Activated CD4-positive, alpha-beta T cell treated with anti-CD3 and anti-CD28 coated beads for 48 hours (primary cell): ENCODE measurements at regions not wholly inside any gene's neighbourhood (a gene's known extent, or its start where the extent isn't known, plus 50 kb on each side); places are given as distances from the start of the nearest gene placed in this dataset.

Experiments used
- DNase-seq: peaks from one replicate; pipeline ENCODE4 v3.0.0-alpha.2; 2020

DNA sequence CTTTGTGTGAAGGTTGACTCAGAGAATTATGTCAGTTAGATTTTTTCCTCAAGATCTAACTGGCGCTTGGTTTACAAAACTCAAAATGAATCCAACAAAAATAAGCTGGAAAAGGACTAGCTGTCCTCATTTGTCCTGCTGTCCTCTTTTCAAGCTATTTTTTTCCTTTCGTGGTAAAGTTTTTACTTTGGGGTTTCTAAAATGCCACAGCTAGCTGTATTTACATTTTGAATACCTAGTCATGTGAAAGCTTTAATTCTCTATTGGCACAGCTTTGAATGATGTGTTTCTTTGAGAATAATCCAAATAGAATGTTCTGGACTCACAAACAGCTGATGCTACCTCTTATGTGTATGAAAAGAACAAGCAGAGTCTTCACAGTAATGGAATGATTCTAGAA, 673.6 kb upstream of the NR5A2 start:
- no peak for DNase-seq

DNA sequence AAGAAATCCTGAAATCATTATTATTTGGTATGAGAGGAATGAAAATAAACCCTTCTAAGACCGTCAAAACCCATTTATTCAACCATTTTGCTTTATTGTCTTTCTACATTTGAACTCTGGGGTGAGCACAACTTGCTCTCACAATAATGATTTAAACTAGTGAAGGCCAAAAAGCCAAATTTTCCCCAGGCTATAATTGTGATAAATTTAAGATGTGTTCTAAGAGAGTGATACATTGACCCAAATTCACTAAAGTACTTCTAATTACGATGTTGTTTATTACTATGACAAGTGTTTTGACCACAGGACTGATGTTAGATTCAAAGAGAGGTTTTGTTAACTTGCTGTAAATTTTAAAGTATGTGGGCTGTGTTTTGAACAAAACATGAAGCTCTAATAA, 670.9 kb upstream of the NR5A2 start:
- DNase-seq = no peak

DNA sequence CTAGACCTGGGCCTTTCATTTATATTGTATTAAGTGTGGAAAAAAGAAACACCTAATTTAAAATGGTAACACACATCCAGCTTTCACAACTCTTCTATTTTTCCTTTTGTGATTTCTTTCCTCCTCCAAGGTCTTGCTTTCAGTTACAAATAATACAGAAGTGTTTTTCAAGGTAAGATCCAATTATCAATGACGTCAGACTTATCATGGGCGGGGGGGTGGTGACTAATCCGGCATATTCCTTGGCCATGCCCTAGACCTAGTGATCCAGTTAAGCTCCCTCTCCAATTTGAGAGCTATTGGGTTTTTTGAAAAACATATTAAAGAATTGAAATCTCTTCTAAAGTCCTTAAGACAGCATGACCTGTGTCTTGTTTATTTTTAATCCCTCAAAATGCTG, 669.9 kb upstream of the NR5A2 start:
- DNase-seq = no peak

DNA sequence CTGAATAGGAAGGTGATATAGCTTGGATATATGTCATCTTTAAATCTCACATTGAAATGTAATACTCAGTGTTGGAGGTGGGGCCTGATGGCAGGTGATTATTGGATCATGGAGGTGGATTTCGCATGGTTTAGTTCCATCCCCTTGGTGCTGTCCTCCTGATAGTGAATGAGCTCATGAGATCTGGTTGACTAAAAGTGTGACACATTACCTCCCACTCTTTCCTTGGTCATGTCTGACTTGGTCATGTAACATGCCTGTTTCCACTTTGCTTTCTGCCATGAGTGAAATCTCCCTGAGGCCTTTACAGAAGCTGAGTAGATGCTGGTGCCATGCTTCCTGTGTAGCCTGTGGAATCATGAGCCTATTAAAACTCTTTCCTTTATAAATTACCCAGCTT, 664.5 kb upstream of the NR5A2 start:
- DNase-seq = no peak

DNA sequence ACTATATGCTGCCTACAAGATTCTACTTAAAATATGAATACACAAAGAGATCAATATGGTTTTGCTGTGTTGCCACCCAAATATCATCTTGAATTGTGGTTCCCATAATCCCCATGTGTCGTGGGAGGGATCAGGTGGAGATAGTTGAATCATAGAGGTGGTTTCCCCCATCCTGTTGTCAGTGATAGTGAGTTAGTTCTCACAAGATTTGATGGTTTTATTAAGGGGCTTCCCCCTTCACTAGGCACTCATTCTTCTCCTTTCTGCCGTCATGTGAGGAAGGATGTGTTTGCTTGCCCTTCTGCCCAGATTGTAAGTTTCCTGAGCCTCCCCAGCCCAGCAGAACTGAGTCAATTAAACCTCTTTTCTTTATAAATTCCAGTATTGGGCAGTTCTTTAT, 654.4 kb upstream of the NR5A2 start:
- DNase-seq = no peak

DNA sequence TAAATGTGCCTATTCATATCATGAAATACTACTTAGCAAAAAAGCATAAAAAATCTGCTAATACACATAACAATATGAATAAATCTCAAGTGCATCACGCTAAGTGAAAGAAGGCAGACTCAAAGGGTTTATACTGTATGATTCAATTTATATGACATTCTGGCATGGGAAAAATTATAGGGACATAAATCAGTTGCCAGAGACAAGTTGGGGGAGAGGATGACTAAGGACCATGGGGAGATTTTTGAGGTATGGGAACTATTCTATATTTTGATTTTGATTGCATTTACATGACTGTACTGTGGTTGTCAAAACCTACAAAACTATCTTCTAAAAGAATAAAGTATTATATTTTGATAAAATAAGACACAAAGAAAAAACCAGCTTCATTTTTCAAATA, 650.3 kb upstream of the NR5A2 start:
- DNase-seq = no peak

DNA sequence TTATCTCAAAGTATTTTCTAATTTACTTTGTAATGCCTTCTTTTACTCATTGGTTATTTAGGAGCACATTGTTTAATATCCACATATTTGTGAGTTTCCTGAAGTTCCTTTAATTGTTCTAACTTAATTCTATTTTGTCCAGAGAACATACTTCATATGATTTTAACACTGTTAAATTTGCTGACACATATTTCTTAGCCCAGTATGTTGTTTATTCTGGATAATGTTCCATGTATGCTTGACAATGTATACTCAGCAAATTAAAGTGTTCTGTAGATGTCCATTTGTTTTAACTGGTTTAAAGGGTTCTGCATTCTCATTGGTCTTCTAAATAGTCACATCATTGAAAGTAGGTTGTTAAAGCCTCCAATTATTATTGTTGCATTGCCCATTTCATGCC, 643.7 kb upstream of the NR5A2 start:
- no peak for DNase-seq

DNA sequence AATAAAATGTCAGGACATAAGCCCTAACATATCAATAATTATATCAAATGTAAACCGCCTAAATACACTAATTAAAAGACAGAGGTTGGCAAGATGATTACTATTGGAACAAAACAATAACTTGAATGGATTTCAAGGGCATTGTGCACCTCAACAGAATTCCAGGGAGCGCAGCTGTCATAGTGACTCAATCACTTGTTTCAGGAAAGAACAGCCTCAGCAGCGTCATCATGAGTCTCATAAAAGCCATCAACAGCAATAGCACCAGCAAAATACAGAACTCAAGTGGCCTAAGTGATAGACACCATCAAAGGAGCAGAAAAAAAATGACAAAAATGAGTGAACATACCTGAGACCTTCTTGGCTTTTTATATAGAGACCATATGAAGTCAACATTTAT, 632.7 kb upstream of the NR5A2 start:
- DNase-seq = no peak

DNA sequence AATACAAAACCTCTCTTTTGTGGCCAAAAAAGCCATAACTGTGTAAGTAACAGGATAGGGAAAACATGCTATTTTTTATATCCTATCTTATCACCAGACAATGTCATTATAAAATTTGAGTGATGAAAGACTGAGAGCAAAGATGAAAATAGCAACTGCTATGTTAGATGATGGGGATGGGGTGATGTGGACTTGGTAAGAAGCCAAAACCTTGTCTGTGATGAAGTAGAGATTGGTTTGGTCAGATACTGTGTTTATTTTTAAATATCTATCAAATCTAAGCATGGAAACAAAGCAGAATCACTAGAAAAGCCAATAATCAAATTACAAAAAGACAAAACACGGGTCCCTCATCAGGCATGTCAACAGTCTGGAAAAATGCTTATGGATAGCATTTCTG, 631.1 kb upstream of the NR5A2 start:
- no peak for DNase-seq

DNA sequence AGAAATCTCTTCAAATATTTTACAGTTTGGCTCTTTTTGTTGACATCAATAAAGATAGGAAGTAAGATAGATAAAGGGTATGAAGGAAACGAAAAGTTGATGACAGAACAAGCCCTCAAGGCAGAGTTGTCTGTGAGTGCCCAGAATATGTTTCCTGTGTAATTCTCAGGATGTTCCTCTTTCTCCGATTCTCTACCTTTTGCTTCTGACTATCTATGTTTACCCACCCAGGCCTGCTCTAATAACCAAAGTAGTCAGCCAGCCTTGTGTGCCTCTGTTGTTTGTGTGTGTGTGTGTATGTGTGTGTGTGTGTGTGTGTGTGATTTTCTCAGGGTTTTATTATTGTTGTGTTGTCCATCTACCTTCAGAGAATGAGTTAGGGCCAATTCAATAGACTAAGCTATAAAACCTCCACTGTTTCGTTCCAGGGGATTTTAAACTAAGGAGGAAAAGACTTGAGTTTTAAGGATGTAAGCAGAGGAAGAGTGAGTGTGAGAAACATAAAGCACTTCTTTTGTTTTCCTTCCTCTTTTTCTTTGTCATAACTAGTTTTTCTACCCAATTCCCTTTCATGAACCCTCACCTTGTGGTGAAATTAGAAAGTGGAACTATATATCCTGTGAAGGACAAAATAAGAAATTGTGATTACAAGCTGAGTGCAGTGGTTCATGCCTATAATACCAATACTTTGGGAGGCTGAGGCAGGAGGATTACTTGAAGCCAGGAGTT, 627.4 kb upstream of the NR5A2 start:
- DNase-seq = no peak

DNA sequence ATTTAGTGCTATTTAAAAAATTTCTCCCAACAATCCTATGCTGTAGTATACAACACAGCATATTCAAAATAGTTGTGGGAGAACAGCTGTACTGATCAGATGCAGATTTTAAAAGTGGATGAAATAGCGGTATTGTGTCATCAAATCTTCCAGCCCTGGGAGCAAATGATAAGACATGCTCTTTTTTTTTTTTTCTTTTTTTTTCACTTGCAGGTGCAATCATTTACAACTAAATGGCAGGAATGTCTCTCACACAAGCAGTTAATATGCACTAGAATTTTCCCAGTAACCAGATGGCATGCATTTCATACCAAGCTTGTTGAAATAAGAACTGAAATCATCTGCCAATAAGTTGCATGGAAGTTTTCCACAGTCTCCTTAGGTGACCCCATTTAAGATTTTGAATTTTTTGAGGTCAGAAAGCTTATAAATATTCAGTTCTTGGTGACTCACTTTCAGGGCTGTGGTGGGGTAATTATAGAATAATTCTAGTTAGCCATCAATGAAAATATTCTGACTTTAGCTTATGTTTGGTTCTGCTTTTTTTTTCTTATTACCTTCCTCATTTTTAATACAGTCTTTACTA, 623.9 kb upstream of the NR5A2 start:
- no peak for DNase-seq

DNA sequence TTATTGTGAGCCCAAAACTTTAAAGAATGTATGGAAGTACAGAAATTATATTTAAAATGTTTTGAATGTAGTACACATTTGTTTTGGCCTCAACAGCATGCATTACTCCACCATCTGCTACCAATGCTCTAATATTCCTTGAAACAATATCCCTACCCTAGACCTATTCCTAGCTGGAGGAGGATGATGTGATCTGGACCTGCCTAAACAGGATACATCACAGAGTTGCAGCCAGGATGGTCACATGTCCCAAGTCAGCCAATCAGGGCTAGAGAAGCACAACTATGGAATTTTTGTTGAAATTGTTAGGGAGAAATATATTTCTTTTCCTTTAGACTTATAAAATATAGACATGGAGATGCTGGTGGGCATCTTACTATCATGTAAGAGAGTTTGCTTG, 623.3 kb upstream of the NR5A2 start:
- no peak for DNase-seq

DNA sequence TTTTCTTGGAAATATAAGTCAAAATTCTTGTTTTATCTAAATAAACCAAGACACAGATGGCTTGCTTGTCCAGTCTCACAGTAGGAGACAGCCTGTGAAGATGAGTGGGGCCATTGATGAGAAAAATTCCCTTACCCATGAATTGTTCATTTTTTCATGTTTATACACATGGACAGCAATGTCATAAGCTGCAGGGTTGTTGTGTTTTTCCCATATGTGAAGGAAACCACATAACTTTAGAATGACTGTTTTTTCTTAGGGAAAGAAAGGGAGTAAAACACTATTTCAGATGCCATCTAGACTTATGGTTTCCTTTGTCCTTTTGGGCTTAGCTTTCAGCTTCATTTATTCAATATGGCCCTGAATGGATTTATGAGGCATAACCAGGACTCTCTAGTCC, 622.5 kb upstream of the NR5A2 start:
- no peak for DNase-seq

DNA sequence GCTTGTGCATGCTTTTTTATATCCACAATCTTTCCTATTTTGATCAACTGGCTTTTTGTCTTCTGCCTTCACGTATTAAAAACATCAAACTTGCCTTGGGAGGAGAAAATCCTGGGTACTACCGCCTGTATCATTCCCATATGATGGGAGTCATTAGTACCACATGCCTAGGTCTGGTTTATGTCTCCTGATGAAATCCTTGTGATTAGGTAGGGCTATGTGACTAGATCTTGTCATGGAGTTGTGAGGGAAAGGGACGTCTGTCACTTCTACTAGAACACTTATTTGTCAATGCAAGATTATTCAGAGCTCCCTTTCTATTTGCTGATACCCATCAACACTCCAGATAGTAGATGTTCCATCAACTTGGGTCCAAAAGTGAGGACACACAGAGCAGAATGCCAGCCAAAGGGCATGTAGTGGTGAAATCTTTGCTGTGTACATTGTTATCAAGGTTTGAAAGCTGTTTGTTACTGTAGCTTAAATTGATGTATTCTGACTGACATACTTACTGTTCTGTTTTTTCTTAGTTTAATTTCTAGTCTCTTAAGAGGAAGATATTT, 621.8 kb upstream of the NR5A2 start:
- DNase-seq = no peak

DNA sequence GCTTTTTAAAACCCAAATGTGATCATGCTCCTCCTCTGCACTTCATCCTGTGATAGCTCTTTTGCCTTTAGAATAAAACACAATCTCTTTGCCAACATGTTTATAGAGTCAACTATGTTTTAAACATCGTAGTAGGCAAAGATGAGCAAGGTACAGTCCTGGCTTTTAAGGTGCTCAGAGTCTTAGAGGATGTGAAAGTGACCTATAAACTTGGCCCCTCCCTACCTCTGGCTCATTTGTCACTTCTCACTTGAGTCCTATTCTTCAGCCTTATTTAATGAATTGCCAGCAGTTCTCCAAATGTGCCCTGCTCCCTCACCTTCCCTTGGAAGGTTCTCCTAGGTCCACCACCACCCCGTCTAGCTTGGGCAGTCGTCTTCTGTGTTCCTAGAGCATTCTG, 617.0 kb upstream of the NR5A2 start:
- no peak for DNase-seq

DNA sequence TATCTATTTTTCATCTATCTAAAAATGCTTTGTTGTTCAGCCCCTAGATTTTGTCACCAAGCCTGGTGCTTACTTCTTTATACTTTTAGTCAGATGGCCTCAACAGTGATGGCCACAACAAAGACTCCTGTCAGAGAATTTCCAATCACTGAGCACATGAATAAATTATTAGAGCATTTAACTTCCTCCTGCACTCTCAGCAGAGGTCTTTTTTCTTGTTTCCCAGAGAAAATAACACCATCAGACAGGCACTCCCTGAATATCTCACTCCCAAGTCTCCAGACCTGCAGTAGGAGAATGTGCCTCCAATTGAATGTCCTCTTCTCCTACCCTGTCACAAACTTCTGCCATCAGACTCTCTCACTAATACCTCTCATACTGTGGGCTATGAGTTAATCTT, 616.0 kb upstream of the NR5A2 start:
- DNase-seq = no peak

DNA sequence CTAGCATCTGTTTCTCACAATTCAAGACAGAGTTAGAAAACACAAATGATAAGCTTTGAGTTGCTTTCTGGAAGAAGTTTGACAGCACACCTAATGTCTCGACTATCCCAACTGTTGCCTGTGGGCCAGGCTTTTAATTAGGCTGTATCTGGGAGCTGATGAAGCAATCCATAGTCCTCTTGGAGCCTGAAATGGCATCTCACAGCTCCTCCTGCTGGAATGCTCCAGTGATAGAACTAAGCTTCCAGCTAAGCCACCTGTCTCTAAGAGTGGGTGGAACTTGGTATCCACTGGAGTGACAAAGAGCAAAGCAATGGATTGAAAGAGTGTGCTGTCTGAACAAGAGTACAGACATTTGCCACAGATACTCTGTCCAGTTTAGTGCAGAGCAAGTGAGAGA, 605.3 kb upstream of the NR5A2 start:
- DNase-seq = no peak

DNA sequence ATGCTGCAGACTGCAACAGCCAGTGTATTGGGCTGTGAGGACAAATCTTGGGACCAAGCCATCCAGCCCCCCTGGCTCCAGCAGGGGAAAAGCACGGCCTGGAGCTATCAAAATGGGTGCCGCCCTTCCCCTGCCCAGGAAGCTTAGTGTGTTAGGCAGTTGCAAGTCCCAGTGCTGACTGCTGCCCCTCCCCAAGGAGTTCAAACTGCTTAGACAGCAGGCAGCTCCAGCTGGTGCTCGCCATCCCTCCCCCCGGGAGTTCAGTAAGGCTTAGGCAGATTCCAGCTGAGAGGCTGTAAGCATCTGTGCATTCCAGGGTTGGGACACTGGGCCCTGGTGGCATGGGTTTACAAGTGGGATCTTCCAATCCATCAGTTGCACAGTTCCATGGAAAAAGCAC, 579.6 kb upstream of the NR5A2 start:
- no peak for DNase-seq

DNA sequence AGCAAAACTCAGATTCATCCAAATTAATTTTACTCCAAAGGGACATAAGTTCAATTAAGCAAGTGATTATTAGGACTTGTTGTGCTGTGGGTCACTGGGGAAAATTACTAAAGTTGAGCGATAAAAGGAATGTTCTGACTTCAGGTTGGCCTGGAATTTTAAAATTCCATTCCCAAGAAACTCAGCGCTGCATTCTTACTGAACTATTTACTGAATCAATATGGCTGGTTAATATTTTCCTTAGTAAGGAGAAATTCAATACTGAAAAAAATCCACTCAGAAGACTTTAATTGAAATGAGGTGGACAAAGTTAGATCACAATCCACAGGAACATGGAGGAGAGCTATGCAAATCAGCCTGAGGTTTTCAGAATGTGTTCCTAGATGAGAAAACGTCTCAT, 578.9 kb upstream of the NR5A2 start:
- no peak for DNase-seq

DNA sequence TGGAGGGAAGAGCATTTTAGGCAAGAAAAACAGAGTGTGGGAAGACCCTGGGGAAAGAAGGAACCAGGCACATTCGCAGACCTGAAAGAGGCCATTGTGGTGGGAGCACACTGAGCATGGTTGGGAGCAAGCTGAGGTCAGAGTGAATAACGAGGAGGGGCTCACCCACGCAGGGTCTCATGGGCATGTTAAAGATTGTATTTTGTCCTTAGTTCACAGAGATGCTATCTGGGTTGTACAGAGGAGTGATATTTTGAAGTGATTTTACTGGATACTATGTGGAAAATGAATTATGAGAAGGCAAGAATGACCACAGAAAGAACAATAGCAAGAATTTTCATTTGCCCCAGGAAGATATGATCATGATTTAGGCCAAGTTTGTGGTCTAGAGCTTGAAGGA, 578.3 kb upstream of the NR5A2 start:
- no peak for DNase-seq

DNA sequence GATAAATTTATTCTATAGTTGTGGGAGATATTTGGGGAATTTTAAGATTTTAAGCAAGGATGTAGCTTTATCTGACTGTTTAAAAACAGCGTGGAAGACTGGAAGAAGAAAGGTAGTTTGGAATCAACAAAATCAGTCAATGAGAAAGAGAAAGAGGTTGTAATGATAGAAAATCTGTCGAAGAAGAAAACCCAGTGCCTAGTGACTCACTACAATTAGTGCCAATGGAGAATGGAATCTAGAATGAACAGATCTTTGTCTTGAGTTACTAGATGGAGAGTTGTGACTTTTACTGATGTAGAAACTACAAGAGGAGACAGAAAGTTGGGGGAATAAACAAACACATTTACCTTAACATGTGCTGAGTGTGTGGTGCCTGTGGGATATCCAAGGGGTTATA, 577.8 kb upstream of the NR5A2 start:
- no peak for DNase-seq

DNA sequence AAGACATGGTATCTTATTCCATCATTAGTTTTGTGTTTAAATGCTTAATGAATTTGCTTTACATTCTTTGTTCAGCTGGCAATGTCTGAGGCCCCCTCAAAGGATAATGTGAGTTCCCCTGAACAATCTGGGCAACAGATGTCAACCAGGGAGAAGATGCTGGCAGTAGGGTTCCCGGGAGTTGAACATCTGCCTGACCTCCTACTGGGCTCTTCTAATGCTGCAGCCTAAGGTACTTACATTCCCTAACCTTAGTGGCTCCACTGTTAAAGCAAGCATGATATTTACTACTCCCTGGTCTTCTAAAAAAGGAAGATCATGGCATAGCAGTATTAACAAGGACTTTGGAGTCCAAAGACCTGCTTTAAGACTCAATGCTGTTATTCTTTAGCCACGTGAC, 574.9 kb upstream of the NR5A2 start:
- no peak for DNase-seq

DNA sequence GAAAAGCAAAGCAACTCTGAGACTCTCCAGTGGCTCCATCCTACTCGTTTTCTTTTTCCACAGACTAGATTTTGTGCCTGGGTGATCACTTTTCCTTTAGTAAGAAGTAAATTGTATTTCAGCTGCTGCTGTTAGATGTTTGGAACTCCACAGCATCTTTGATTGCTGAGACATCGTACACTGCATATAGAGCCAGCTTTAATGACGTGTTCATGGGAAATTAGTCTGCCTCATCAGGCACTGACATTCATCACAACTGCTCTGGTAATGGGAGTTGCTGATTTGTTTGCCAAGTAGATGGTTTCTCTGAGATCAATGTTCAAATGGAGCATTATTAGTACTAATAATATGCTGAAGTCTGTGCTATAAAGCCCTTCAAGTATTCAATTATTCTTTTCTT, 573.8 kb upstream of the NR5A2 start:
- no peak for DNase-seq

DNA sequence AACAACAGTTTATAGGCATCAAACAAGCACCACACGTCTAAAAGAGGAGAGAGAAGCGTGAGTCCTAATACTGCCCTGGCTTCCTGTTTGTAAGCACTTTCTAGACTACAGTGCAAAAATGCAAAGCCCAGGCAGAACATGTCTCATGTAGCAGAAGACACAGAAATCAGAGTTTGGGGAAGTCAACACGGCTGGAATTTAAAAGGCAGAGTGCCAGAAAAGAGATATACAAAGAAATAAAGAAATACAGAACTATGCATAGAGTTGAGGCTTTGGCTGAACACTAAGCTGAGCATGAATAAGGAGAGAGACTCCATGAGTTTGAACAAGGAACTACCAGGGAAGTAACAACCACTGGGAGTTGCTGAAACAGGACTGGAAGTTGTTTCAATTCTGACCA, 566.6 kb upstream of the NR5A2 start:
- no peak for DNase-seq

DNA sequence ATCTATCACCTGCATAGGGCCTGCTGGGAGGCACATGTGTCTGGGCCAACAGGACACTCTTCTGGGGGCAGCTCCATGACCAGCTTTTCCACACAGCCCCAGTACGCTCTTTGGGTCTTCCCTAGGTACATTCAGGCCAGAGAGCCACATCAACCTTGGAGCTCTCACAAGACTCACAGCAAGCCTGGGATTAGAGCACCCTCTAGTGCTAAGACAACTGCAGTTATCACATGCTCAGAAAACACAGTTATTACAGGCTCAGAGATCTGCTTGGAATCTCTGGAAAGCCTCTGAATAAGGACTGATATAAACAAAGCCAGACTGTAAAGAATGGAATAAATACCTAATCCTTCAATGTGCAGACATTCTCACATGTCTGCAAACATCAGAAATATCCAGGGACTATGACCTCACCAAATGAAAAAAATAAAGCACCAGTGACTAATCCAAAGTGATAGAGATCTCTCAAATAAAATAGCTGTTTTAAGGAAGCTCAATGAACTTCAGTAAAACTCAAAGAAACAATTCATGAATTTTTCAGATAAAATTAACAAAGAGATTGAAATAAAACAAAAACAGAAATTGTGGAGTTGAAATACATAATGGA, 563.9 kb upstream of the NR5A2 start:
- peak; percentile 27 for DNase-seq
